ENCODE measurements at regions not wholly inside any gene's neighbourhood (a gene's known extent, or its start where the extent isn't known, plus 50 kb on each side); places are given as distances from the start of the nearest gene placed in this dataset.

DNA sequence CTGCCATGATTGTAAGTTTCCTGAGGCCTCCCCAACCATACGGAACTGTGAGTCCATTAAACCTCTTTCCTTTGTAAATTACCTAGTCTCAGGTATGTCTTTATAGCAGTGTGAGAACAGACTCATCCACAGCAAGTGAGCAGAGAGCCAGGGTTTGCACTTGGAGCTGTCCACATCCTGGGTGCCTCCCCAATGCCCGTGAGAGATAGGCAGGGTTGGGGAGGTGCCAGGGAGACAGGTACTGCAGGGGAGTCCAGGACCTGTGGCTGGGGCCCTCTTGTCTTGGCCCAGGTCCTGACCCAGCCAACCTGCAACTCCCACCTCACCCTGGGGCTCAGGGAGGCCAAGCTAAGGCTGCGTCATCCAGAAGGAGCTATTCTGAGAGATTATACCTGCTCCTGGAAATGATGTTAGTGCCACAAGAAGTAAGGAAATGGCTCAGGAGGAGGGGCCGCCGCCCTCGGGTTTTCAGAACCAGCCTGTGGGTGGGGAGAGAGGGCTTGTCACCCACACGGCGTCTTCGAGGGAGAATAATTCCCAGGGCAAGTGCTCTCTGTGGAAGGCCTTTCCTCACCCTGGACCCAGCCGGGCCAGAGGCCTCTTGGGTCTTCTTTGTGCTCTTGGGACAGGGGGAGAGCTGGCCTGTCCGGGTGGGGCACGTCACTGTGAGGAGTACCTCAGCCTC is 66.5 kb downstream of the ADRA2C start:
- DNase-seq = no peak

DNA sequence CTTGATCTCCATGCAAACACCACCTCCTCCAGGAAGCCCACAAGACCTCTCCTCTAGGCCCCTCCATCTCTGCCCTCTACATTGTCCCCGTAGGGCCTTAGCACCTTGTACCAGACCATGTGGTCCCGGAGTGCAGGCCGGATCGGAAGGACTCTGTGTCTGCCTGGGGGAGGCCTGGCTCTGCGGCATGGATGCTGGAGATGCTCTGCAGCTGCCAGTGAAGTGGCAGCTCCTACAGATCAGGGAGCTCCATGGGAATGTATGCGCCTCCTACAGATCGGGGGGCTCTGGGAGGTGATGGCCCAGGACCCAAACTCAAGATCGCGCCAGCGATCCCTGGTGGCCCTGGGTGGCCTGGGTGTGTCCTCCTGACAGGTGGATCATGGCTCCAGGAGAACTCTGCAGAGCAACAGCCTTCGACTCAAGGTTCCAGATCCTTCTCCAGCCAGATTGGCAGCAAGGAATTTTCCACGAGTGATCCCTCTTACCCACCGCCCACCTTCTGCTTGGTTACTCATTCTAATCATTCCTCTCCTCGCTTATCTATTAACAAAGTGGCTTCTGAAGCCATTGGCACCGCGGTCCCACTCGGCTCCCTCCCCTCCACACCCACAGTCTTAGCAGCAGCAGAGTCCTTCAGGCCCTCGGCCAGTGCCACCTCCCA is 67.3 kb downstream of the ADRA2C start:
- no peak for DNase-seq

DNA sequence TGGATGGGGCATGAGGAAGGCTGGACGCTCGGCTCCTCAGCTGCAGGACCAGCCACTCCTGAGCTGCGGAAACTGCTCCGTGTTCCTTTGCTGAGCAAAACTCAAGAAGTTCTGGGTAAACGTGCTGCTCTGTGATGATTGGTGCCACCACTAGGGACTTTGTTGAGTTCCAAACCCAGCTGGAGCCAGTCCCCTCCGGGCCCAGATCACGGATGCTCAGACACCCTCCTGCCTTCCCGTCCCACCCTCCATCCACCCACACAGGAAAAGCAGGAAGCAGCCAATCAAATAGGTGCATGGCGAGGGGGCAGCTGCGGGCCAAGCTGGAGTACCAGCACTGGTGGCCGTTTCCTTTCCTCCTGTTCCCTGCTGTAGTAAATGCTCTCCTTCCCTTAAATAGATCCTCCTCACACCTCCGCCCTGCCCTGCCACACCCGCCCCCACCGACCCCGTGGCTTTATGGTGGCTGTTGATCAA is 68.0 kb downstream of the ADRA2C start:
- DNase-seq = no peak

DNA sequence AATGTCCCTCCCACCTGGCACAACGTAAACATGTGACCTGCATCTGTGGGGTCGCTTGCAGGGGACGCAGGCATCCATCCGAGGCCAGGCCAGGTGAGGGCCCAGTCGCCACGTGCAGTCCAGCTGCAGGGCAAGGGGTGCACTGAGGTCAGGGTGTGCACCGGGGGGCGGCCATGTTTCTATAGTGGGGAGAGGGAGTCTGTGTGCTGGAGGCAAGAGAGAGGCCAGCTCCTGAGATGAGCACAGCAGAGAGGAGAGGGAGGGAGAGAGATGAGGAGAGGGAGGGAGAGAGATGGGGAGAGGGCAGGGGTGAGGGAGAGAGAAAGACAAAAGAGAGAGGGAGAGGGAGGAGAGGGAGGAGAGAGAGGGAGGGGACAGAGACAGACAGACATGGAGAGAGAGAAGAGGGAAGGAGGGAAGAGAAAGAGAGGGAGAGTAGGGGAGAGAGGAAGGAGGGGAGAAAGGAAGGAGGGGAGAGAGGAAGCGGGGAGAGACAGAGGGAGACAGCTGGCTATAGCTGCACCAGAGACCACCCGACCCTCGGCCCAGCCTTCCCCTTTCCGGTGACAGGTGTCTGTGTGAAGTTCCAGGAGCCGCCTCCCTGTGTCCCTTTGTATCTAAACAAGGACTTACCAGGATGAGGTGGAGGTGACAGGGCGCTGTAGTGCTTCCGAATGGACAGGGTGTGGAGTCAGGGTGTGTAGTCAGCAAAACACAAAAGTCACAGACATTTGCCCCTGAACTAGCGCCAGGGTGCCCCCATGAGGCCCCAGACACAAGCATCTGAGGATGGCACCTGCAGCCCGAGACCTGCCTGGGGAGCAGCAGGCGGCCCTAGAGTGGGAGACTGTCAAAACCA is 68.7 kb downstream of the ADRA2C start:
- no peak for DNase-seq

DNA sequence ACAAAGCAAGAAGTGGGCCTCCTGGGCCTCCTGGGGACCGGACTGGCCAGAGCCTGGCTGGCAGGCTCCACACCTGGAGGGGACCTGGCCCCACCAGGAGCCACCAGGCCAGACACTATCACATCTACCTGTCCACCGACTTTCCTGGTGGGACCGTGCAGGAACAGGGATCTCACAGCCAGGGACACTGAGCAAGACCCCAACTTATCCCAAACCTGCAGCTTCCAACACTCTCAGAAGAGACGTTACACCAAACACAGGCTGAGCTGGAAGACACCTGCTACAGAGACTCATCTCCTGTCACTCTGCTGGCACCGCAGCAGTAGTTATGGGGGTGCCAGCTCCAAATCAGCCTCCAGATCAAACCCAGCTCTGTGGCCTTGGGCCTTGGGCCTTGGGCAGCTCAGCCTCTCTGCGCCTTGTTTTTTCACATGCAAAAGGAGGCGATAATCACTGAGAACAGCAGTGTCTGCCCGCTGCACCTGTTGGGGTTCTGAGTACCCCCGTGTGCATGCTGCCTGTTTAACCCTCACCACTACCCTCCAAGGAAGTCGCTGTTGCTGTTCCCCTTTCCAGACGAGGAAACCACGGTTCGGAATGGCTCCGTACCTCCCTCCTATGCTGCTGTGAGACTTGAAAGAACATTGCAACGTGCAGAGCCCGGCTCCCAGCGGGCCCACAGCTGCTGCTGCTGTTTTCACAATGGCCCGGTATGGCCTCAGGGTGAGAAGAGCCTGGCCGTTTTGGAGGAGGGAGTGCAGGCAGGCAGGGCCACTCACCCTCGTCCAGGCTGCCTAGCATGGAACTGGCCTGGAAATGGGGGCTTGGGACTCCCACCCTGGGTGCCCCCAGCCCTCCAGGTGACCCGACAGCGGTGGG is 69.6 kb downstream of the ADRA2C start:
- no peak for DNase-seq

DNA sequence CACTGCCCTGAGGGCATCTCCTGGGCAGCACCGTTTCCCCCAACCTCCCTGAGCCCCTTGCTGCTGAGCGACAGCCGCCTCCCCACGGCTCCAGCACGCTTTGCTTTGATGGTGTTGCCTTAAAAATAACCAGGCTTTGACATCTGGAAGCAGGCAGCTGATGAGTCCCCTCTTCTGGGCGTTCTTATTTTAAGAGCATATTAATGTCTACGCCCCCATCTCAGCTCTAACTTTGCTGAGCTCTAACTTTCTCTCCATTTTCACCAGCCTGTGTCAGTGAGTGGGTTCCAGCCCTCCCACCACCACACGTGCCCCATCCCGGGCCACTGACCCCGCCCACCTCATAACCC is 70.2 kb downstream of the ADRA2C start:
- DNase-seq = no peak

- DNase-seq = no peak
These were observed 70.8 kb downstream of the ADRA2C start for GRCh38 chr4:3836756-3837601.

DNA sequence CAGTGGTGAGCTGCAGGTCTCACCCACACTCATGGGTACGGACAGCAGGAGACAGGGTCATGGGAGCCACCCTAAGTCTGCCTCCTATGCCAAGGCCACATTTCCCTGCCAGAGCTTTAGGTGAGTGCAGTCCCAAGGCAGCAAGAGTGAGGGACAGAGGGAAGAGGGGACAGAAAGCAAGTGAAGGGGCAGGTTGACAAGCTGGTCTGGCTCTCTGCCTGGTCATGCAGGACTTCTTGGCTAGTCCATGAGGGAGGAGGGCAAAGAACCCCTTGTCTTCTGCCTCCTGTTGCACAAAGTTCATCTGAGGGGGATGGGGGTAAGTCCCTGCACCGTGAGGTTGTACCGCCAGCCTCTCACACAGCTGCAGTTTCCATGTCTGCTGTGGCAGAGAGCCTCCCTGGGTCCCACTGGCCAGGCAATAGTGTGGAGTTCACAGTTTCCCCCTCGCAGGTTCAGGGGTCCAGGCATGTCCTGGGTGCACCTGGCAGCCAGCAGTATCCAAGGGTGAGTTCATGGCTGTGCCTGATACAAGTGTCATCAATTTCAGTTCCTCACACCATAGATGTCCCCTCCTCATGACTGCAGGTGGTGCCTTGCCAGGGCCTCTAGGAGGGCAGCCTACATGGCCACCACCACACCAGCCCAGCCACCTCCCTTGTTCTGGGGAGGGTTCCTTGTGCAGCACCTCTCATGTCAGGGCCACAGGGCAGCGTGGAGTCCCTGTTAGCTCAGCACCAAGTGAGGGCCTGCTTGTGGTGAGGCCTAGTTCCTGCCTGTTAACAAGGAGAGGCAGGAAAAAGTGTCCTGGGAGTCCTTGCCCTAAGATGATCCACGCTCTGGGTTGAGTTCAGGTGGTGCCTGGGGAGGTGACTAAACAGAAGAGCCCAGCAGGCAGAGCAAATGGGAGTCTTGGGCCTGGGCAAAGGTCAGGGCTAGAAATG is 72.5 kb downstream of the ADRA2C start:
- DNase-seq = no peak

GRCh38 chr4:3845094-3845743 is 79.0 kb downstream of the ADRA2C start:
- no peak for DNase-seq

- no peak for DNase-seq
These were observed 79.7 kb downstream of the ADRA2C start for GRCh38 chr4:3845744-3846429.

GRCh38 chr4:3847211-3847940 is 81.2 kb downstream of the ADRA2C start:
- DNase-seq = no peak

- DNase-seq = no peak
These were observed 82.1 kb downstream of the ADRA2C start for GRCh38 chr4:3848323-3848722.

GRCh38 chr4:3849140-3849539 is 83.0 kb downstream of the ADRA2C start:
- DNase-seq = no peak

DNA sequence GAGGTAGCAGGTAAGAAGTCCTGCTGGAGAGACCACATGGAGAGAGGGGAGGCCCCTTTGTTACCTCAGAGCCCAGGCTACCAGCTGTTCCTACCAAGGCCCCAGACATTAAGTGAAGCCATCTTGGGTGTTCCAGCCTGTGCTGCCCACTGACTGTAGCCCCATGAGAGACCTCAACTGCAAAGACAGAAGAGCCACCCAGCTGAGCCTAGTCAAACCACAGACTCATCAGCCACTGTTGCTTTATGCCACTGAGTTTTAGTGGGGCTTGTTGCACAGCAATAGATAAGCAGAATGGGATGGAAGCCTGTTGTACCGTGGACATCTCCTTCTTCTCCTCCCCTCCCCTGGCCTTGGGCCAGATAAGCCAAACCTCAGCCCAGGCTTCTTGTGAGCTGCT is 83.9 kb downstream of the ADRA2C start:
- no peak for DNase-seq

DNA sequence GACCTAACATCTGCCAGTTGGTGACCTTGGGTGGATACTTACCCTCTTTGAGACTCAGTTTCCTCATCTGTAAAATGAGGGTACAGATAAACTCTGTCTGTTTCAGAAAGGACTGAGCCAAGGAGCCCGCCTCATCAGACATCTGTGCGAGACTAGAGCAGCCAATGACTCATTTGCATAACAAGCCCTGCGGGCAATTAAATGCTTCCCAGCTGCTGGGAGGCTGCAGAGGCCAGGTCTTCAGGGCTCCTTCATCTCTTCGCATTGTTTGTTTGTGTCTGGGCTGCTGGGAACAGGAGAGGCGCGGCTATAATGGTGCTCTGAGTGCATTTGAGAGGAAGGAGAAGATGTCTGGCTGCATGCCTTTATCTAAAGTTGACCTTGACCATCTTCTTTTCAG is 85.0 kb downstream of the ADRA2C start:
- DNase-seq = no peak

- DNase-seq = no peak
These were observed 85.7 kb downstream of the ADRA2C start for GRCh38 chr4:3851881-3852280.

DNA sequence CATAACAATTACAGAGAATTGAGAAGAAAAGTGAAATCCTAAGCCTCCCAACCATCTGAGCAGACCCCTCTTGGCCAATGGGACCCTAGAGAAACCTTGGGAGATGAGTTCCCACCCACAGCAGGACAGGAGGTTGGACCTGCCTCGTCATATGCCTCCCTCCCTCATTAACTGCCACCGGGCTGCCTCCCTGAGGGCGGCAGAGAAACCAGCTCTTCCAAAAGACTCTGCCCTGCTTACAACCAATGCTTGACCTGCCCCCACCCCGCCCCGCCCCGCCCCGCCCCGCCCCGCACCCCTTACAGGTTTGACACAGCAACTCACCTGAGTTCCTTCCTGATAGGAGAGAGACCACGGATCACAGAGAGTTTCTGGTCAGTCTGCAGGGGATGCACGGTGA is 86.1 kb downstream of the ADRA2C start:
- no peak for DNase-seq

DNA sequence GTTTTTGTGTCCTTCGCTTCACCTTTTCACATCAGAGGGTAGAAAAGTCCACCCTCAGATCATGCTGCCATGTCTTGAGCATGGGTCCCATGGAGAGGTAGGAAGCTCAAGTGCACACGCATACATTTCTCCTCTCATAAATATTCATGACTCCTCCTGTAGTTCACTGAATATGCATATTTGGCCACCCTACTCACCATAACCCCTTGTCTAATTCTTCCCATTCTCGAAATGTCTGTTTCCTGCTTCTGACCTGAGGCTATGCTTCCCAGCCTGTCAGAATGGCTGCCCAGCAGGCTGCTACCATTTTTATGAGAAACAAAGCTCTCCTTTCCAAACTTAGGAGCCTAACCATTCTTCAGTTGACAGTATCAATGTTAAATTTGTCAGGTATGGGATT is 86.5 kb downstream of the ADRA2C start:
- DNase-seq = no peak
